ENCODE measurements at regions not wholly inside any gene's neighbourhood (a gene's known extent, or its start where the extent isn't known, plus 50 kb on each side); places are given as distances from the start of the nearest gene placed in this dataset.

DNA sequence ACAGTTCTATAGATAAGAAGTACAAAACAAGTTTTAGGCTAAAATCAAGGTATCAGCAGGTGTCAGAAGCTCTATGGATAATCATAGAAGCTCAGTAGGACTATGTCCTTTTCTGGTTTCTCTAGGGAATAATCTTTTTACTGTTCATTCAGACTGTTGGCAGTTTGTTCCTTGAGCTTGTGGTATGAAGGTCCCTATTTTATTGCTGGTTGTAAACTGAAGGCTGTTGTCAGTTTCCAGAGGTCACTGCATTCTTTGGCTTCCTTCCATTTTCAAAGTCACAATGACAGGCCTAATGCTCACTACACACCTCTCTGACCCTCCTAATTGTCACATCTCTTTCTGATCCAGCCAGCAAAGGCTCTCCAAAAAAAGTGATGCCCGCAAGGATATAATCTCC, 337.9 kb upstream of the EDNRB start:
- no peak overlapping the region for H3K27ac ChIP-seq (ENCODE audit: low read depth in 1 of 2, low read length in 1 of 2)
- DNase-seq (no peak), ATAC-seq (ENCODE audit: insufficient read depth, low FRiP score) (no peak)
- H3K36me3 ChIP-seq (ENCODE audit: control insufficient read depth in 4 of 4, insufficient read depth in 4 of 4, low read length in 4 of 4), result no peaks in the 10 kb centered on the region
- H3K4me1 ChIP-seq (ENCODE audit: control insufficient read depth in 5 of 5, insufficient read depth in 5 of 5, low read length in 5 of 5), result no peaks in the 10 kb centered on the region
- TF ChIP-seq, protein P1, sequence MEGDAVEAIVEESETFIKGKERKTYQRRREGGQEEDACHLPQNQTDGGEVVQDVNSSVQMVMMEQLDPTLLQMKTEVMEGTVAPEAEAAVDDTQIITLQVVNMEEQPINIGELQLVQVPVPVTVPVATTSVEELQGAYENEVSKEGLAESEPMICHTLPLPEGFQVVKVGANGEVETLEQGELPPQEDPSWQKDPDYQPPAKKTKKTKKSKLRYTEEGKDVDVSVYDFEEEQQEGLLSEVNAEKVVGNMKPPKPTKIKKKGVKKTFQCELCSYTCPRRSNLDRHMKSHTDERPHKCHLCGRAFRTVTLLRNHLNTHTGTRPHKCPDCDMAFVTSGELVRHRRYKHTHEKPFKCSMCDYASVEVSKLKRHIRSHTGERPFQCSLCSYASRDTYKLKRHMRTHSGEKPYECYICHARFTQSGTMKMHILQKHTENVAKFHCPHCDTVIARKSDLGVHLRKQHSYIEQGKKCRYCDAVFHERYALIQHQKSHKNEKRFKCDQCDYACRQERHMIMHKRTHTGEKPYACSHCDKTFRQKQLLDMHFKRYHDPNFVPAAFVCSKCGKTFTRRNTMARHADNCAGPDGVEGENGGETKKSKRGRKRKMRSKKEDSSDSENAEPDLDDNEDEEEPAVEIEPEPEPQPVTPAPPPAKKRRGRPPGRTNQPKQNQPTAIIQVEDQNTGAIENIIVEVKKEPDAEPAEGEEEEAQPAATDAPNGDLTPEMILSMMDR (IDR thresholded peaks at IDR 0.05; ENCODE audit: control extremely low read depth, extremely low read depth), result no peak
- H3K9me3 ChIP-seq (ENCODE audit: control insufficient read depth in 4 of 4, insufficient read depth in 3 of 4, low read length in 3 of 4), result no peaks in the 10 kb centered on the region
- H3K27me3 ChIP-seq (ENCODE audit: control insufficient read depth in 3 of 3, insufficient read depth in 3 of 3, low read length in 2 of 3), result no peaks in the 10 kb centered on the region
- 88 to 94% methylated on average over 1 of the region's 1 CpG for WGBS, 2 donors
- H3K4me3 ChIP-seq, result no peak overlapping the region
- H3K9ac ChIP-seq (ENCODE audit: insufficient read depth in 1 of 2, low read length in 2 of 2), result no peak overlapping the region

DNA sequence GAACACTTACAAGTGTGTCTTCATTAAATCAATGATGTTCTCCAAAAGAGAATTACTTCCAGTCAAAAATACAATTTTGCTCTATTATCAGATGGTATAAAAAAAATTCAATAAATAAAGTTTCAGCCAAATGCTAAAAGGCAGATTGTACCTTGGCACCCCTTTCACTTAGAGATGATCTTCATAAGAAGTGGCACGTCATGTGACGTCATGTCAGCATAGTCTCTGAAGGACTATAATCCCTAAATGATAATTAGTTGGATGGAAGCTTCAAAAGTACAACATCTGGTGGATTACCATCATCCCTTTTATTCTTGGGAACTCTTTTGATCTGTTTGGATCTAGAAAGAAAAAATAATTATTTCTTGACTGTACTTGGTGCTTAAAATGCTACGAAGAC, 335.5 kb upstream of the EDNRB start:
- WGBS, 2 donors, result 93 to 95% methylated on average over 3 of the region's 3 CpGs
- TF ChIP-seq, protein P1 (IDR thresholded peaks at IDR 0.05; ENCODE audit: control extremely low read depth, extremely low read depth), result no peak
- Histone ChIP-seq H3K27me3 (ENCODE audit: control insufficient read depth in 3 of 3, insufficient read depth in 3 of 3, low read length in 2 of 3) (no peaks in the 10 kb centered on the region), H3K9me3 (ENCODE audit: control insufficient read depth in 4 of 4, insufficient read depth in 3 of 4, low read length in 3 of 4) (no peaks in the 10 kb centered on the region), H3K27ac (ENCODE audit: low read depth in 1 of 2, low read length in 1 of 2) (no peak overlapping the region), H3K36me3 (ENCODE audit: control insufficient read depth in 4 of 4, insufficient read depth in 4 of 4, low read length in 4 of 4) (no peaks in the 10 kb centered on the region), H3K4me3 (no peak overlapping the region), H3K9ac (ENCODE audit: insufficient read depth in 1 of 2, low read length in 2 of 2) (no peak overlapping the region), H3K4me1 (ENCODE audit: control insufficient read depth in 5 of 5, insufficient read depth in 5 of 5, low read length in 5 of 5) (no peaks in the 10 kb centered on the region)
- ATAC-seq (ENCODE audit: insufficient read depth, low FRiP score), result no peak
- DNase-seq, result no peak

DNA sequence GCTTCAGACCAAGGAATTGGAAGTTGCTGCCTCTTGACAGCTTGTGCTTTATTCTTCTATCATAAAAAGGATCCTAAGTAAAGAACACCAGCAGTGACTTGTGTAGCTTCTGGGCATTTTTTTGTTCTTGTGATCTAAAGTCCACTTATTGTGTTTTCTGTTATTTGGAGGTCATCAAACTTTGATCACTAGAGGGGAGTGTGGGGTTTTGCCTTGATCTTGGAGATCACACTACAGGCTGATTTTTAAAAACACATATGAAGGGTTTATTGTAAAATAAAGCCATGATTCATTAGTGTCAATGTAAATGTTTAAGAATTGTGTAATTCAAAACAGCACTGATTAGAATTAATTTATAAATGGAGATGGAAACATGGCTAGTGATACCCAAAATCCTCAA, 328.7 kb upstream of the EDNRB start:
- H3K4me3 ChIP-seq, result no peak overlapping the region
- DNase-seq (peak in 1 of 3 donors; percentile 1), ATAC-seq (ENCODE audit: insufficient read depth, low FRiP score) (no peak)
- H3K36me3 ChIP-seq (ENCODE audit: control insufficient read depth in 4 of 4, insufficient read depth in 4 of 4, low read length in 4 of 4), result no peaks in the 10 kb centered on the region
- no peaks in the 10 kb centered on the region for H3K9me3 ChIP-seq (ENCODE audit: control insufficient read depth in 4 of 4, insufficient read depth in 3 of 4, low read length in 3 of 4)
- H3K27me3 ChIP-seq (ENCODE audit: control insufficient read depth in 3 of 3, insufficient read depth in 3 of 3, low read length in 2 of 3), result no peaks in the 10 kb centered on the region
- H3K27ac ChIP-seq (ENCODE audit: low read depth in 1 of 2, low read length in 1 of 2), result no peak overlapping the region
- no peak overlapping the region for H3K9ac ChIP-seq (ENCODE audit: insufficient read depth in 1 of 2, low read length in 2 of 2)
- no peaks in the 10 kb centered on the region for H3K4me1 ChIP-seq (ENCODE audit: control insufficient read depth in 5 of 5, insufficient read depth in 5 of 5, low read length in 5 of 5)
- TF ChIP-seq, protein P1 (IDR thresholded peaks at IDR 0.05; ENCODE audit: control extremely low read depth, extremely low read depth), result no peak

DNA sequence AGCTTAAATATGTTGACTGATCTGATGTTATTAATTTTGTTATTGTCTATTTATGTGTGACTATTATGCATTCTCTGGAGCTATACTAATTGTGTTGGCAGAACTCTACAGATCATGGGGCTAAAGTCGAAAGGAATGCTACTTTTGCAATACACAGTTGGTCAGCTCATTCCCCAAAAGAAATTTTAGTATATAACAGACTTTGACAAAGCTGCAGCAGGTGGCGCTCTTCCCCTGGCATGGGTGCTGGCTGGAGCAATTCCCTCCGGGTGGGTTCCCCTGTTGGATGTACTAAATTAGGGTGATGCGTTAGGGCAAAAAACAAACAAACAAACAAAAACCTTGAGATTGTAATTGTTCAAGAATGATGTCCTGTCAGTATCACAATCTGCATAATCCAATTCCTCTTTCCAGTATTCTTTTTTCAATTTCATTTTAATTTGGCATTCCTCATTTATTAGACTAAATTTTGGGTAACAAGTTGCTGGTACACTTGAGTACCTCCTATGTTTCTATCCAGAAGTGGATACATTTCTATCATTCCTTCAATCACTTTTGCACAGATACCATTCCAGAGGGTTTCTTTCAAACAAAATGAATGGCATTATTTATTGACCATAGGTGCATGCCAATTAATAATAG, 322.8 kb upstream of the EDNRB start:
- no peak for ATAC-seq (ENCODE audit: insufficient read depth, low FRiP score)
- Histone ChIP-seq H3K9me3 (ENCODE audit: control insufficient read depth in 4 of 4, insufficient read depth in 3 of 4, low read length in 3 of 4) (no peaks in the 10 kb centered on the region), H3K4me3 (no peak overlapping the region)

More for the DNA sequence above, 322.8 kb upstream of the EDNRB start:
- Histone ChIP-seq H3K27me3 (ENCODE audit: control insufficient read depth in 3 of 3, insufficient read depth in 3 of 3, low read length in 2 of 3) (no peaks in the 10 kb centered on the region), H3K36me3 (ENCODE audit: control insufficient read depth in 4 of 4, insufficient read depth in 4 of 4, low read length in 4 of 4) (no peaks in the 10 kb centered on the region), H3K9ac (ENCODE audit: insufficient read depth in 1 of 2, low read length in 2 of 2) (no peak overlapping the region), H3K27ac (ENCODE audit: low read depth in 1 of 2, low read length in 1 of 2) (no peak overlapping the region), H3K4me1 (ENCODE audit: control insufficient read depth in 5 of 5, insufficient read depth in 5 of 5, low read length in 5 of 5) (no peaks in the 10 kb centered on the region)
- DNase-seq, result peak; percentile 40 to 51 (median 41)
- 9 to 11% methylated on average over 4 of the region's 4 CpGs for WGBS, 2 donors
- TF ChIP-seq, protein P1 (IDR thresholded peaks at IDR 0.05; ENCODE audit: control extremely low read depth, extremely low read depth), result no peak
